Smooth muscle cell (in vitro differentiated cells): ENCODE measurements at regions not wholly inside any gene's neighbourhood (a gene's known extent, or its start where the extent isn't known, plus 50 kb on each side); places are given as distances from the start of the nearest gene placed in this dataset.

Experiments
- DNase-seq: peaks from one replicate; lab custom pipeline; 2025; ENCODE audit not compliant: unreplicated experiment; lab: John Stamatoyannopoulos, UW
- H2AFZ ChIP-seq: fragments of 200-600 bp; sonication (generic); 2 replicates; pipeline ENCODE4 v1.6.0; 2016; ENCODE audit warnings: antibody characterized with exemption, low read depth, mild to moderate bottlenecking
- H3F3A ChIP-seq: fragments of 200-600 bp; sonication (generic); 2 replicates; pipeline ENCODE4 v1.6.0; 2017; ENCODE audit warnings: antibody characterized with exemption, low read depth
- H3K27ac ChIP-seq: fragments of 200-600 bp; sonication (generic); 2 replicates; pipeline ENCODE4 v1.5.1; 2016; ENCODE audit warnings: low read depth, mild to moderate bottlenecking
- H3K27me3 ChIP-seq: fragments of 200-600 bp; sonication (generic); 2 replicates; pipeline ENCODE4 v1.6.1; 2016; ENCODE audit warnings: low read depth, mild to moderate bottlenecking
- H3K36me3 ChIP-seq: fragments of 200-600 bp; sonication (generic); 2 replicates; pipeline ENCODE4 v1.5.1; 2016; ENCODE audit warnings: low read depth
- H3K4me1 ChIP-seq: fragments of 200-600 bp; sonication (generic); 2 replicates; pipeline ENCODE4 v1.5.1; 2016; ENCODE audit warnings: low read depth
- H3K4me2 ChIP-seq: fragments of 200-600 bp; sonication (generic); 2 replicates; pipeline ENCODE4 v1.6.0; 2016; ENCODE audit warnings: mild to moderate bottlenecking
- H3K4me3 ChIP-seq: fragments of 200-600 bp; sonication (generic); 2 replicates; pipeline ENCODE4 v1.5.1; 2016; ENCODE audit warnings: mild to moderate bottlenecking
- H3K79me2 ChIP-seq: fragments of 200-600 bp; sonication (generic); 2 replicates; pipeline ENCODE4 v1.6.0; 2016; ENCODE audit warnings: low read depth, mild to moderate bottlenecking
- H3K9ac ChIP-seq: fragments of 200-600 bp; sonication (generic); 2 replicates; pipeline ENCODE4 v1.6.0; 2016; ENCODE audit warnings: low read depth
- H3K9me3 ChIP-seq: fragments of 200-600 bp; sonication (generic); replicated peaks from 2 replicates; pipeline ENCODE4 v1.5.1; 2016; ENCODE audit warnings: low read depth
- H4K20me1 ChIP-seq: fragments of 200-600 bp; sonication (generic); 2 replicates; pipeline ENCODE4 v1.6.0; 2016; ENCODE audit warnings: low read depth
- WGBS: methylation state at CpG from one replicate; pipeline ENCODE4 v1.1.7; 2016; ENCODE audit warnings: low lambda C conversion rate; 5-methylcytosine and 5-hydroxymethylcytosine counted together
- TF ChIP-seq, protein P1 (sequence below): fragments of 200-600 bp; sonication (generic); IDR thresholded peaks from 2 replicates; pipeline ENCODE4 v1.5.1; 2017; ENCODE audit warnings: borderline replicate concordance, mild to moderate bottlenecking, antibody characterized with exemption; ENCODE audit not compliant: insufficient read depth, poor library complexity, severe bottlenecking

GRCh38 chr2:21404137-21404536 is 280.4 kb downstream of the TDRD15 start:
- no peak overlapping the region for H3K4me2 ChIP-seq
- 49% methylated on average over 4 of the region's 4 CpGs for WGBS

GRCh38 chr2:21404827-21405625 is 281.3 kb downstream of the TDRD15 start:
- Histone ChIP-seq H3K4me1 (no peaks in the 10 kb centered on the region), H3K36me3 (no peaks in the 10 kb centered on the region), H3K9ac (no peak overlapping the region), H3K27me3 (no peaks in the 10 kb centered on the region), H2AFZ (no peak overlapping the region), H4K20me1 (no peaks in the 10 kb centered on the region), H3K4me2 (no peak overlapping the region), H3K9me3 (no peaks in the 10 kb centered on the region), H3K4me3 (no peak overlapping the region), H3K27ac (no peak overlapping the region), H3F3A (no peaks in the 10 kb centered on the region), H3K79me2 (no peaks in the 10 kb centered on the region)
- 66% methylated on average over 7 of the region's 7 CpGs for WGBS
- no peak for DNase-seq
- TF ChIP-seq, protein P1, sequence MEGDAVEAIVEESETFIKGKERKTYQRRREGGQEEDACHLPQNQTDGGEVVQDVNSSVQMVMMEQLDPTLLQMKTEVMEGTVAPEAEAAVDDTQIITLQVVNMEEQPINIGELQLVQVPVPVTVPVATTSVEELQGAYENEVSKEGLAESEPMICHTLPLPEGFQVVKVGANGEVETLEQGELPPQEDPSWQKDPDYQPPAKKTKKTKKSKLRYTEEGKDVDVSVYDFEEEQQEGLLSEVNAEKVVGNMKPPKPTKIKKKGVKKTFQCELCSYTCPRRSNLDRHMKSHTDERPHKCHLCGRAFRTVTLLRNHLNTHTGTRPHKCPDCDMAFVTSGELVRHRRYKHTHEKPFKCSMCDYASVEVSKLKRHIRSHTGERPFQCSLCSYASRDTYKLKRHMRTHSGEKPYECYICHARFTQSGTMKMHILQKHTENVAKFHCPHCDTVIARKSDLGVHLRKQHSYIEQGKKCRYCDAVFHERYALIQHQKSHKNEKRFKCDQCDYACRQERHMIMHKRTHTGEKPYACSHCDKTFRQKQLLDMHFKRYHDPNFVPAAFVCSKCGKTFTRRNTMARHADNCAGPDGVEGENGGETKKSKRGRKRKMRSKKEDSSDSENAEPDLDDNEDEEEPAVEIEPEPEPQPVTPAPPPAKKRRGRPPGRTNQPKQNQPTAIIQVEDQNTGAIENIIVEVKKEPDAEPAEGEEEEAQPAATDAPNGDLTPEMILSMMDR: no peak

More at GRCh38 chr2:21404137-21404536, 280.4 kb downstream of the TDRD15 start:
- Histone ChIP-seq H3K9ac (no peak overlapping the region), H2AFZ (no peak overlapping the region), H3K4me3 (no peak overlapping the region), H3K4me1 (no peaks in the 10 kb centered on the region), H3F3A (no peaks in the 10 kb centered on the region), H3K9me3 (no peaks in the 10 kb centered on the region), H3K27me3 (no peaks in the 10 kb centered on the region), H3K27ac (no peak overlapping the region), H4K20me1 (no peaks in the 10 kb centered on the region), H3K36me3 (no peaks in the 10 kb centered on the region), H3K79me2 (no peaks in the 10 kb centered on the region)
- no peak for DNase-seq
- TF ChIP-seq, protein P1: no peak

- H2AFZ ChIP-seq: no peak overlapping the region
- TF ChIP-seq, protein P1: no peak
- no peaks in the 10 kb centered on the region for H4K20me1 ChIP-seq
- H3K36me3 ChIP-seq: no peaks in the 10 kb centered on the region
- no peaks in the 10 kb centered on the region for H3K27me3 ChIP-seq
- no peak overlapping the region for H3K9ac ChIP-seq
- H3K4me3 ChIP-seq: no peak overlapping the region
- no peaks in the 10 kb centered on the region for H3K79me2 ChIP-seq
- no peaks in the 10 kb centered on the region for H3F3A ChIP-seq
- no peak overlapping the region for H3K4me2 ChIP-seq
- H3K4me1 ChIP-seq: no peaks in the 10 kb centered on the region
- DNase-seq: no peak
- no peak overlapping the region for H3K27ac ChIP-seq
- whole genome bisulfite sequencing: 73% methylated on average over 1 of the region's 1 CpG
- no peaks in the 10 kb centered on the region for H3K9me3 ChIP-seq
Measured at GRCh38 chr2:21406386-21406785, 282.6 kb downstream of the TDRD15 start.

DNA sequence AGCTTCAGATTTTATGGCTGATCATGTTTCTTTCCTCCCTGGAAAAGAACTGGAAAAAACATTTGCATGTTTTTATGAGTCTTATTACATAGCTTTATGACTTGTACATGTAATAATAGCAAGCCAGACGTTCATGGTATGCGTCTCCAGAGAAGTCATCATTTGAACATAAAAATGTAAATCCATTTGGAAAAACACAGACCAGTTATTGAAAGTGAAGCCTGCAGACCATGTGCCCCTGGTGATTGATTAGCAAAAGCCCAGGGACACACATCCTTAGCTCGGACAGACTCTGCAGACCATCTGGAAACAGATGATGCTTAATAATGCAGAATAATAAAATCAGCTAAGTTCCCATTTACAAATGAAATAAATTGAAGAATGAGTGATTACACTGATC is 283.1 kb downstream of the TDRD15 start:
- Histone ChIP-seq H3K9ac (no peak overlapping the region), H3K4me3 (no peak overlapping the region), H4K20me1 (no peaks in the 10 kb centered on the region), H3K27me3 (no peaks in the 10 kb centered on the region), H3K4me1 (no peaks in the 10 kb centered on the region), H2AFZ (no peak overlapping the region), H3K36me3 (no peaks in the 10 kb centered on the region), H3K9me3 (no peaks in the 10 kb centered on the region), H3K27ac (no peak overlapping the region), H3K79me2 (no peaks in the 10 kb centered on the region), H3K4me2 (no peak overlapping the region), H3F3A (no peaks in the 10 kb centered on the region)
- 85% methylated on average over 3 of the region's 3 CpGs for WGBS
- TF ChIP-seq, protein P1: no peak
- no peak for DNase-seq
